Ovary (tissue), 7 donors: ENCODE measurements at regions not wholly inside any gene's neighbourhood (a gene's known extent, or its start where the extent isn't known, plus 50 kb on each side); places are given as distances from the start of the nearest gene placed in this dataset.

ENCODE experiments used
- DNase-seq, 5 donors: peaks; one replicate each; pipeline ENCODE4 v3.0.0-alpha.2; 2019 to 2020
- H3K27ac ChIP-seq, 2 donors: fragments of 200-600 bp; one replicate each; pipeline versions ENCODE4 v1.5.1 to v1.8.0; 2019 to 2022
- H3K27me3 ChIP-seq: fragments of 200-600 bp; one replicate; pipeline ENCODE4 v1.8.0; 2022
- H3K36me3 ChIP-seq: fragments of 200-600 bp; sonication (generic); one replicate; pipeline ENCODE4 v1.5.1; 2019
- H3K4me1 ChIP-seq: one replicate; pipeline ENCODE4 v1.8.1; 2013; ENCODE audit warnings: mild to moderate bottlenecking, moderate library complexity; ENCODE audit not compliant: insufficient read depth
- H3K4me3 ChIP-seq: fragments of 200-600 bp; sonication (generic); one replicate; pipeline ENCODE4 v1.5.1; 2017
- H3K9me3 ChIP-seq, 2 donors: fragments of 200-600 bp in 1 of 2; sonication (generic) in 1 of 2; one replicate each; pipeline versions ENCODE4 v1.5.1 to v1.8.1; 2013 to 2019; ENCODE audit warnings: mild to moderate bottlenecking in 1 of 2, moderate library complexity in 1 of 2
- EP300 ChIP-seq: sonication (generic); formaldehyde crosslinking; IDR thresholded peaks from one replicate; pipeline ENCODE4 v1.6.1; 2017; ENCODE audit warnings: antibody characterized with exemption
- POLR2A ChIP-seq: fragments of 450-650 bp; IDR thresholded peaks from one replicate; pipeline ENCODE4 v1.6.1; 2017; ENCODE audit warnings: antibody characterized with exemption, mild to moderate bottlenecking, moderate library complexity
- WGBS, 3 donors: extraction: QIAGEN DNeasy Blood & Tissue Kit in 1 of 3; methylation state at CpG; one replicate each; pipeline versions ENCODE4 v1.1.5 to v1.1.7; 2013 to 2017; 5-methylcytosine and 5-hydroxymethylcytosine counted together
- intact Hi-C, 4 donors: fragments of 100-400 bp; cut with DNase I; formaldehyde crosslinking; loops; one replicate each; pipeline versions ENCODE4 v1.11.0 to v1.15.1; 2022 to 2023
- TF ChIP-seq, protein P1 (sequence below), 3 donors: fragments of 450-650 bp in 2 of 3; fragments of 200-600 bp in 1 of 3; IDR thresholded peaks; one replicate each; pipeline versions ENCODE4 v1.5.1 to v1.8.0; 2016 to 2022; ENCODE audit warnings: antibody characterized with exemption in 3 of 3, mild to moderate bottlenecking in 1 of 3
- donor health status: DM: no; HTN: no; CAD: no; lungs with moderate emphysema.
- donor health status: DM: no; HTN: no; CAD: no.
- donor health status: Bipolar disorder and iron deficiency.
- donor health status: DM: no; HTN: no; CAD: no.
- donor health status: DM: yes; HTN: yes; CAD: no.

- Histone ChIP-seq H3K9me3 (no peaks in the 10 kb centered on the region), H3K27ac (no peak overlapping the region), H3K27me3 (no peaks in the 10 kb centered on the region), H3K36me3 (no peaks in the 10 kb centered on the region), H3K4me1 (no peaks in the 10 kb centered on the region), H3K4me3 (no peak overlapping the region)
- no peak for DNase-seq
- 78 to 83% (median 81%) methylated on average over 3 of the region's 3 CpGs for WGBS, 3 donors
- TF ChIP-seq, protein P1, sequence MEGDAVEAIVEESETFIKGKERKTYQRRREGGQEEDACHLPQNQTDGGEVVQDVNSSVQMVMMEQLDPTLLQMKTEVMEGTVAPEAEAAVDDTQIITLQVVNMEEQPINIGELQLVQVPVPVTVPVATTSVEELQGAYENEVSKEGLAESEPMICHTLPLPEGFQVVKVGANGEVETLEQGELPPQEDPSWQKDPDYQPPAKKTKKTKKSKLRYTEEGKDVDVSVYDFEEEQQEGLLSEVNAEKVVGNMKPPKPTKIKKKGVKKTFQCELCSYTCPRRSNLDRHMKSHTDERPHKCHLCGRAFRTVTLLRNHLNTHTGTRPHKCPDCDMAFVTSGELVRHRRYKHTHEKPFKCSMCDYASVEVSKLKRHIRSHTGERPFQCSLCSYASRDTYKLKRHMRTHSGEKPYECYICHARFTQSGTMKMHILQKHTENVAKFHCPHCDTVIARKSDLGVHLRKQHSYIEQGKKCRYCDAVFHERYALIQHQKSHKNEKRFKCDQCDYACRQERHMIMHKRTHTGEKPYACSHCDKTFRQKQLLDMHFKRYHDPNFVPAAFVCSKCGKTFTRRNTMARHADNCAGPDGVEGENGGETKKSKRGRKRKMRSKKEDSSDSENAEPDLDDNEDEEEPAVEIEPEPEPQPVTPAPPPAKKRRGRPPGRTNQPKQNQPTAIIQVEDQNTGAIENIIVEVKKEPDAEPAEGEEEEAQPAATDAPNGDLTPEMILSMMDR (IDR thresholded peaks at IDR 0.05): no peak
- TF ChIP-seq EP300: no peak
- no peak for TF ChIP-seq POLR2A
- intact Hi-C loops: no loop called here
Observed at GRCh38 chr7:13821152-13821787, 168.2 kb downstream of the ETV1 start.

DNA sequence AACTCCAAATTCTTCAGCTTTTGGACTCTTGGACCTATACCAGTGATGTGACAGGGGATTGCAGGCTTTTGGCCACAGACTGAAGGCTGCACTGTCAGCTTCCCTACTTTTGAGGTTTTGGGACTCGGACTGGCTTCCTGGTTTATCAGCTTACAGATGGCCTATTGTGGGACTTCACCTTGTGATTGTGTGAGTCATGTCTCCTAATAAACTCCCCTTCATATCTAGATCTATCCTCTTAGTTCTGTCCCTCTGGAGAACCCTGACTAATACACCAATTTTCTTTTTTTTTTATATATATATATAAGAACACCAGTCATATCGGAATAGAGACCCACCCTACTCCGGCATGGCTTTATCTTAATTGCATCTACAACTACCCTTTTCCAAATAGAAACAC is 166.8 kb downstream of the ETV1 start:
- H3K27ac ChIP-seq: no peak overlapping the region
- no peak overlapping the region for H3K4me3 ChIP-seq
- H3K27me3 ChIP-seq: no peaks in the 10 kb centered on the region
- no peaks in the 10 kb centered on the region for H3K9me3 ChIP-seq
- intact Hi-C loops: no loop called here
- TF ChIP-seq POLR2A (no peak), EP300 (no peak)
- TF ChIP-seq, protein P1 (IDR thresholded peaks at IDR 0.05): no peak
- WGBS, 3 donors: 84 to 88% (median 88%) methylated on average over 3 of the region's 3 CpGs
- no peaks in the 10 kb centered on the region for H3K36me3 ChIP-seq
- H3K4me1 ChIP-seq: no peaks in the 10 kb centered on the region
- DNase-seq: no peak

GRCh38 chr7:13826752-13827151 is 162.7 kb downstream of the ETV1 start:
- 72 to 78% (median 75%) methylated on average over 4 of the region's 4 CpGs for WGBS, 3 donors
- no peak for DNase-seq
- intact Hi-C loops: no loop called here
- TF ChIP-seq POLR2A (no peak), EP300 (no peak)
- TF ChIP-seq, protein P1 (IDR thresholded peaks at IDR 0.05): no peak
- Histone ChIP-seq H3K27ac (no peak overlapping the region), H3K27me3 (no peaks in the 10 kb centered on the region), H3K4me1 (no peaks in the 10 kb centered on the region), H3K4me3 (no peak overlapping the region), H3K36me3 (no peaks in the 10 kb centered on the region), H3K9me3 (no peaks in the 10 kb centered on the region)

GRCh38 chr7:13827716-13828115 is 161.8 kb downstream of the ETV1 start:
- no peaks in the 10 kb centered on the region for H3K4me1 ChIP-seq
- no peak for TF ChIP-seq POLR2A
- TF ChIP-seq EP300: no peak
- TF ChIP-seq, protein P1 (IDR thresholded peaks at IDR 0.05): no peak
- no peak for DNase-seq
- 68 to 71% (median 71%) methylated on average over 5 of the region's 5 CpGs for WGBS, 3 donors
- intact Hi-C loops: no loop called here
- H3K27ac ChIP-seq: no peak overlapping the region
- H3K4me3 ChIP-seq: no peak overlapping the region
- no peaks in the 10 kb centered on the region for H3K27me3 ChIP-seq
- no peaks in the 10 kb centered on the region for H3K9me3 ChIP-seq
- H3K36me3 ChIP-seq: no peaks in the 10 kb centered on the region
